GM23338 (cell line): ENCODE measurements at regions not wholly inside any gene's neighbourhood (a gene's known extent, or its start where the extent isn't known, plus 50 kb on each side); places are given as distances from the start of the nearest gene placed in this dataset.

Experiments used
- ATAC-seq: fragments of 200-7000 bp; cut with Tn5 transposase; 3 replicates; pipeline ENCODE4 v1.9.1; 2020
- DNase-seq: peaks from one replicate; pipeline ENCODE4 v3.0.0-alpha.2; 2015; ENCODE audit warnings: low spot score
- H2AFZ ChIP-seq: fragments of 200-600 bp; sonication (generic); 2 replicates; pipeline ENCODE4 v1.8.0; 2016; ENCODE audit warnings: antibody characterized with exemption, mild to moderate bottlenecking, moderate library complexity
- H3F3A ChIP-seq: fragments of 200-600 bp; sonication (generic); replicated peaks from 2 replicates; pipeline ENCODE4 v1.8.0; 2017; ENCODE audit warnings: antibody characterized with exemption, mixed run types, low read depth
- H3K27ac ChIP-seq: fragments of 200-600 bp; sonication (generic); 2 replicates; pipeline ENCODE4 v1.6.1; 2016; ENCODE audit warnings: low read depth
- H3K27me3 ChIP-seq: fragments of 200-600 bp; sonication (generic); 2 replicates; pipeline ENCODE4 v1.8.0; 2016; ENCODE audit warnings: mild to moderate bottlenecking, mixed run types, moderate library complexity; ENCODE audit not compliant: insufficient read depth
- H3K36me3 ChIP-seq: fragments of 200-600 bp; sonication (generic); 2 replicates; pipeline ENCODE4 v1.8.0; 2016; ENCODE audit warnings: mild to moderate bottlenecking; ENCODE audit not compliant: insufficient read depth
- H3K4me1 ChIP-seq: fragments of 200-600 bp; sonication (generic); 2 replicates; pipeline ENCODE4 v1.8.0; 2016; ENCODE audit warnings: mild to moderate bottlenecking, moderate library complexity; ENCODE audit not compliant: insufficient read depth
- H3K4me2 ChIP-seq: fragments of 200-600 bp; sonication (generic); 2 replicates; pipeline ENCODE4 v1.7.1; 2017; ENCODE audit warnings: mixed run types
- H3K4me3 ChIP-seq: fragments of 200-600 bp; sonication (generic); 2 replicates; pipeline ENCODE4 v1.6.1; 2016; ENCODE audit warnings: mixed run types
- H3K79me2 ChIP-seq: fragments of 200-600 bp; sonication (generic); replicated peaks from 2 replicates; pipeline ENCODE4 v1.8.0; 2017; ENCODE audit warnings: mild to moderate bottlenecking; ENCODE audit not compliant: insufficient read depth
- H3K9me2 ChIP-seq: fragments of 200-600 bp; sonication (generic); 2 replicates; pipeline ENCODE4 v1.8.0; 2017; ENCODE audit not compliant: insufficient read depth
- H4K20me1 ChIP-seq: fragments of 200-600 bp; sonication (generic); replicated peaks from 2 replicates; pipeline ENCODE4 v1.8.0; 2017; ENCODE audit warnings: mild to moderate bottlenecking; ENCODE audit not compliant: insufficient read depth
- H3K27ac Mint-ChIP-seq: 2 replicates; pipeline ENCODE4 v1.8.0; 2020; ENCODE audit warnings: inconsistent platforms, mild to moderate bottlenecking, moderate library complexity, mixed read lengths
- H3K27me3 Mint-ChIP-seq: 3 replicates; pipeline ENCODE4 v1.8.0; 2022; ENCODE audit warnings: low read depth, mild to moderate bottlenecking, moderate library complexity, mixed read lengths, inconsistent platforms; ENCODE audit not compliant: insufficient read depth, poor library complexity
- H3K36me3 Mint-ChIP-seq: 3 replicates; pipeline ENCODE4 v1.8.0; 2021; ENCODE audit warnings: low read depth, mild to moderate bottlenecking, inconsistent platforms, moderate library complexity, mixed read lengths
- H3K4me1 Mint-ChIP-seq: 3 replicates; pipeline ENCODE4 v1.8.0; 2020; ENCODE audit warnings: mild to moderate bottlenecking, inconsistent platforms, mixed read lengths
- H3K4me3 Mint-ChIP-seq: 3 replicates; pipeline ENCODE4 v1.8.0; 2021; ENCODE audit warnings: moderate library complexity, mild to moderate bottlenecking, inconsistent platforms, mixed read lengths
- H3K9me3 Mint-ChIP-seq: 3 replicates; pipeline ENCODE4 v1.8.0; 2020; ENCODE audit warnings: moderate library complexity, mild to moderate bottlenecking, inconsistent platforms, mixed read lengths
- CREB1 ChIP-seq: fragments of 250-450 bp; sonication (Bioruptor Pico); IDR thresholded peaks from 2 replicates; pipeline ENCODE4 v1.5.0; 2020; ENCODE audit warnings: low read depth, mild to moderate bottlenecking, moderate library complexity
- JUNB ChIP-seq: IDR thresholded peaks from one replicate; pipeline ENCODE4 v1.6.1; 2016; ENCODE audit warnings: antibody characterized with exemption; ENCODE audit not compliant: unreplicated experiment
- NANOG ChIP-seq: IDR thresholded peaks from 2 replicates; pipeline ENCODE4 v1.6.1; 2016; ENCODE audit warnings: antibody characterized with exemption, borderline replicate concordance
- POLR2AphosphoS5 ChIP-seq: IDR thresholded peaks from 2 replicates; pipeline ENCODE4 v1.6.1; 2016; ENCODE audit warnings: antibody characterized with exemption, low read depth
- STAT1 ChIP-seq: IDR thresholded peaks from one replicate; pipeline ENCODE4 v1.6.1; 2016; ENCODE audit warnings: antibody characterized with exemption; ENCODE audit not compliant: unreplicated experiment
- ZNF331 ChIP-seq: fragments of 250-450 bp; sonication (Bioruptor Pico); IDR thresholded peaks from 2 replicates; pipeline ENCODE4 v1.5.0; 2020; ENCODE audit warnings: low read depth, mild to moderate bottlenecking, moderate library complexity
- TF ChIP-seq, protein P1 (sequence below): IDR thresholded peaks from one replicate; pipeline ENCODE4 v1.6.1; 2018; ENCODE audit warnings: antibody characterized with exemption; ENCODE audit not compliant: unreplicated experiment
- TF ChIP-seq, protein P2 (sequence below): IDR thresholded peaks from 2 replicates; pipeline ENCODE4 v1.6.1; 2016; ENCODE audit warnings: antibody characterized with exemption

DNA sequence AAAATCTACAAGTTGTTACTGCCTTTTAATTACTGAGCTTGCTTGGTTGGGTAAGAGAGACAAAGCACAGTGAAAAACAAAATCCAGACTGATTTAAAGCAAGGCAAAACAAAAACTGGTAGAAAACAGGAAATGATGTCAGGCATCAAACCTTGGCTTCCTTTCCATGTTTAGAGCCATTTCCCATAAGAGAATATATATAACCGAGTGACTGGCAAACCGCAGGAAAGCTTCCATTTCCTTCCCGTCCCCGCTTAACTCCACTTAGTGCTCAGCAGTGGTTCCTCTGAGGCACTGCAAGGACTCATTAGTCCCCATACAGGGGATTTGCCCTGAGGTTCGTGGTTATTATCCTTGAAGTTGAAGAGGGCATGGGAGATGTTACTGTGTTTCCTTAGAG, 446.3 kb downstream of the LPIN1 start (continued):
- TF ChIP-seq ZNF331 (CRISPR knock-in tag), result no peak
- TF ChIP-seq CREB1 (CRISPR knock-in tag), result no peak
- TF ChIP-seq, protein P1, sequence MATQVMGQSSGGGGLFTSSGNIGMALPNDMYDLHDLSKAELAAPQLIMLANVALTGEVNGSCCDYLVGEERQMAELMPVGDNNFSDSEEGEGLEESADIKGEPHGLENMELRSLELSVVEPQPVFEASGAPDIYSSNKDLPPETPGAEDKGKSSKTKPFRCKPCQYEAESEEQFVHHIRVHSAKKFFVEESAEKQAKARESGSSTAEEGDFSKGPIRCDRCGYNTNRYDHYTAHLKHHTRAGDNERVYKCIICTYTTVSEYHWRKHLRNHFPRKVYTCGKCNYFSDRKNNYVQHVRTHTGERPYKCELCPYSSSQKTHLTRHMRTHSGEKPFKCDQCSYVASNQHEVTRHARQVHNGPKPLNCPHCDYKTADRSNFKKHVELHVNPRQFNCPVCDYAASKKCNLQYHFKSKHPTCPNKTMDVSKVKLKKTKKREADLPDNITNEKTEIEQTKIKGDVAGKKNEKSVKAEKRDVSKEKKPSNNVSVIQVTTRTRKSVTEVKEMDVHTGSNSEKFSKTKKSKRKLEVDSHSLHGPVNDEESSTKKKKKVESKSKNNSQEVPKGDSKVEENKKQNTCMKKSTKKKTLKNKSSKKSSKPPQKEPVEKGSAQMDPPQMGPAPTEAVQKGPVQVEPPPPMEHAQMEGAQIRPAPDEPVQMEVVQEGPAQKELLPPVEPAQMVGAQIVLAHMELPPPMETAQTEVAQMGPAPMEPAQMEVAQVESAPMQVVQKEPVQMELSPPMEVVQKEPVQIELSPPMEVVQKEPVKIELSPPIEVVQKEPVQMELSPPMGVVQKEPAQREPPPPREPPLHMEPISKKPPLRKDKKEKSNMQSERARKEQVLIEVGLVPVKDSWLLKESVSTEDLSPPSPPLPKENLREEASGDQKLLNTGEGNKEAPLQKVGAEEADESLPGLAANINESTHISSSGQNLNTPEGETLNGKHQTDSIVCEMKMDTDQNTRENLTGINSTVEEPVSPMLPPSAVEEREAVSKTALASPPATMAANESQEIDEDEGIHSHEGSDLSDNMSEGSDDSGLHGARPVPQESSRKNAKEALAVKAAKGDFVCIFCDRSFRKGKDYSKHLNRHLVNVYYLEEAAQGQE, result no peak
- no peak for TF ChIP-seq STAT1
- TF ChIP-seq, protein P2, sequence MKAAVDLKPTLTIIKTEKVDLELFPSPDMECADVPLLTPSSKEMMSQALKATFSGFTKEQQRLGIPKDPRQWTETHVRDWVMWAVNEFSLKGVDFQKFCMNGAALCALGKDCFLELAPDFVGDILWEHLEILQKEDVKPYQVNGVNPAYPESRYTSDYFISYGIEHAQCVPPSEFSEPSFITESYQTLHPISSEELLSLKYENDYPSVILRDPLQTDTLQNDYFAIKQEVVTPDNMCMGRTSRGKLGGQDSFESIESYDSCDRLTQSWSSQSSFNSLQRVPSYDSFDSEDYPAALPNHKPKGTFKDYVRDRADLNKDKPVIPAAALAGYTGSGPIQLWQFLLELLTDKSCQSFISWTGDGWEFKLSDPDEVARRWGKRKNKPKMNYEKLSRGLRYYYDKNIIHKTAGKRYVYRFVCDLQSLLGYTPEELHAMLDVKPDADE, result no peak
- no peak for TF ChIP-seq JUNB

DNA sequence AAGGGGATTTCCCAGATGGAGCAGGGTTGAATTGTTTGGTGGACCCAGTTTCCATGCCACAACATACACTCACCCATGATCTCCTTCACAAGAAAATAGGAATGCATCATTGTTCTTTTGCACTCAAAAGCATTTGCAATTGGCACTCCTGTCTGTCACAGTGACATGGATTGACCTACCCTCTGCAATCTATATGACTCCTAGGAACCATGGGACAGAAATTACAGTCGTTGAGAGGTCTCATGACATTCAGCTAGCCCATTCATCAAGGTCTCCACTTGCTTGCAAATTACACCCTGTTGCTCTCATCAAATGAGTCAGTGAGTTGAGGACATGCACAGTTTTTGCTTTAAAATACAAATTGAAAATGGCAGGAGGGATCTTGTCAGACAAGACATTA, 448.5 kb downstream of the LPIN1 start:
- peaks cover 4% of the 10 kb centered on the region; the same call in 2 of the 3 replicates for H3K36me3 Mint-ChIP-seq
- peaks cover 6% of the 10 kb centered on the region; the same call in 1 of the 3 replicates for H3K4me1 Mint-ChIP-seq
- H3K27ac Mint-ChIP-seq, result no peak overlapping the region
- no peak for TF ChIP-seq NANOG
- TF ChIP-seq, protein P2, result no peak
- no peak for TF ChIP-seq JUNB
- TF ChIP-seq ZNF331 (CRISPR knock-in tag), result no peak
- no peak for TF ChIP-seq CREB1 (CRISPR knock-in tag)
- TF ChIP-seq, protein P1, result no peak
- TF ChIP-seq POLR2AphosphoS5, result no peak
- no peak for TF ChIP-seq STAT1

More for the DNA sequence above, 448.5 kb downstream of the LPIN1 start:
- H2AFZ ChIP-seq, result no peak overlapping the region
- ATAC-seq (no peak), DNase-seq (no peak)
- no peaks in the 10 kb centered on the region for H3F3A ChIP-seq
- H3K27ac ChIP-seq, result no peak overlapping the region
- peaks cover 6% of the 10 kb centered on the region; the same call in 1 of the 2 replicates for H3K9me2 ChIP-seq
- Mint-ChIP-seq H3K27me3 (no peaks in the 10 kb centered on the region), H3K9me3 (peaks cover 7% of the 10 kb centered on the region; the same call in 2 of the 3 replicates), H3K4me3 (no peak overlapping the region)
- no peaks in the 10 kb centered on the region for H3K4me1 ChIP-seq
- no peaks in the 10 kb centered on the region; the same call in 1 of the 2 replicates for H3K36me3 ChIP-seq
- no peaks in the 10 kb centered on the region for H4K20me1 ChIP-seq
- H3K79me2 ChIP-seq, result no peaks in the 10 kb centered on the region
- H3K27me3 ChIP-seq, result no peaks in the 10 kb centered on the region
- no peak overlapping the region for H3K4me3 ChIP-seq
- no peak overlapping the region for H3K4me2 ChIP-seq
